LNCAP (cell line): ENCODE measurements at regions not wholly inside any gene's neighbourhood (a gene's known extent, or its start where the extent isn't known, plus 50 kb on each side); places are given as distances from the start of the nearest gene placed in this dataset.

Source experiments
- TF ChIP-seq, protein P1 (sequence below): fragments of 450-650 bp; IDR thresholded peaks from 2 replicates; pipeline ENCODE4 v1.5.1; 2017; ENCODE audit warnings: mild to moderate bottlenecking

DNA sequence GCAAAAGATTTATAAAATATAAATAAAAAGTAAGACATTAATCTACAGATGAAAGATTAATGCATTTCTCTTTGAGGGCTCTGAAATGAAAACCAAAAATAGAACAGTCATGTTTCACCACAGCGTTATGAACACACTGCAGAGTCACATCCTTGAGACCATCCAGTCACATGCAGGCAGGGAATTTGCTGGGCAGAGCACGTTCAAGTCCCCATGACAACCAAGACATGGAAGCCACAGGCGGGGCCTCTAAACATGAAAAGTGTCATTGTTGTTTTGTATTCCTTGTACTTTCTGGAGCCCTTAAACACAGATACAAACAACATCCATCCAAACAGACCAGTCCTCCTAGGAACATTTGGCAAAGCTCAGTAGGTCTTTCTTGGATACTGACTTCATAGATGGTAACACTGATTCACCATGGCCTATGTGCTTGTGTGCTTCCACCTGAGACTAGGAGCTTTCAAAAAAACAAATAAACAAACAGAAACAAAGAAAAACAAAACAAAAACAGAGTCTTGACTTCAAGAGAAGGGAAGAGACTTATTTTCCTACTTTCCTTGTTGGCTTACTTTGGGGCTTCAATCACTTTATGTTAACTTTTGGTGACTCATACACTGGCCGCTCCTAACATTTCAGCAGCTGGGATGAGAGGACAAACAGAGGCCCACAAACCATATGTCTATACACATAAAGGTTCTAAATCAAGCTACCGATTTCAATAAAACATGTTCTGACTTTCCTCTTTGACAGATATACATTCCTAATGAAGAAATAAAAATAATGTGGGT is 99.5 kb upstream of the CCDC85A start:
- TF ChIP-seq, protein P1, sequence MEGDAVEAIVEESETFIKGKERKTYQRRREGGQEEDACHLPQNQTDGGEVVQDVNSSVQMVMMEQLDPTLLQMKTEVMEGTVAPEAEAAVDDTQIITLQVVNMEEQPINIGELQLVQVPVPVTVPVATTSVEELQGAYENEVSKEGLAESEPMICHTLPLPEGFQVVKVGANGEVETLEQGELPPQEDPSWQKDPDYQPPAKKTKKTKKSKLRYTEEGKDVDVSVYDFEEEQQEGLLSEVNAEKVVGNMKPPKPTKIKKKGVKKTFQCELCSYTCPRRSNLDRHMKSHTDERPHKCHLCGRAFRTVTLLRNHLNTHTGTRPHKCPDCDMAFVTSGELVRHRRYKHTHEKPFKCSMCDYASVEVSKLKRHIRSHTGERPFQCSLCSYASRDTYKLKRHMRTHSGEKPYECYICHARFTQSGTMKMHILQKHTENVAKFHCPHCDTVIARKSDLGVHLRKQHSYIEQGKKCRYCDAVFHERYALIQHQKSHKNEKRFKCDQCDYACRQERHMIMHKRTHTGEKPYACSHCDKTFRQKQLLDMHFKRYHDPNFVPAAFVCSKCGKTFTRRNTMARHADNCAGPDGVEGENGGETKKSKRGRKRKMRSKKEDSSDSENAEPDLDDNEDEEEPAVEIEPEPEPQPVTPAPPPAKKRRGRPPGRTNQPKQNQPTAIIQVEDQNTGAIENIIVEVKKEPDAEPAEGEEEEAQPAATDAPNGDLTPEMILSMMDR: no peak

- TF ChIP-seq, protein P1: no peak
These were observed 97.5 kb upstream of the CCDC85A start for GRCh38 chr2:56086336-56086735.

DNA sequence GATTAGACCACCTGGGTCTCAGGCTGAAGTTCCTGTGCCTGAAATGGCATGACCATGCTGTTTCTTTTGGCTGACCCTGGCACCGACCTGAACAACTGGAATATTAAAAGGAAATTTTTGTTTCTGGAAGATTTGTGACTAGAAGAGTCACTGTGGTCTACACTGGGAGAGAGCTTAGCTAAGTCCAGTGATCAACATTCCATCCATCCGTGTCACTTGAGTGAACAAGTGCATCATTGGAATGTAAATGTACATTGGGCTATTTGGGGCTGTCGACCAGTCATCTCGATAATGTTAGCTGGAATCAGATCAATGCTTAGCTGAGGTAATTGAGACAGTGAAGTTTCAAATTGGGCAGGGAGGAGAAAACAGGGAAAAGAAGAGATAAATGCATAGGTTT is 95.4 kb upstream of the CCDC85A start:
- TF ChIP-seq, protein P1: no peak

DNA sequence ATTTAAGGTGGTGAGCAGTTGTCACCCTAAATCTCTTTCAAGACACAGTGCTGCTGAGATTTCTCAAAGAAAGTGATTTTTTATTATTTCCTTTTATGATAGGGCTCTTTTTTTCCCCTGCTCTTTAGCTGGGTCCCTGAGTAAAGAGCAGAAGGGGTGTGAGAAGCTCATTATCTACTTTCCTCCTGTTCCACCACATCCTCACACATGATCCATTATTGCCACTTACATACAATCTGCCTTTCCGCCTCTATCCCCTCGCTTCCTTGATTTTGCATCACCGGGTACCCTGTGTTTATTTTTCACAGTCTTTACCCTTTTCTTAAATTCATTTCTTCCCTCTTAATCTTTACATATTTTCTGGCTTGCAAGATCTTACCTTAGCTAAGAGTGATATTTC is 93.9 kb upstream of the CCDC85A start:
- TF ChIP-seq, protein P1: no peak

DNA sequence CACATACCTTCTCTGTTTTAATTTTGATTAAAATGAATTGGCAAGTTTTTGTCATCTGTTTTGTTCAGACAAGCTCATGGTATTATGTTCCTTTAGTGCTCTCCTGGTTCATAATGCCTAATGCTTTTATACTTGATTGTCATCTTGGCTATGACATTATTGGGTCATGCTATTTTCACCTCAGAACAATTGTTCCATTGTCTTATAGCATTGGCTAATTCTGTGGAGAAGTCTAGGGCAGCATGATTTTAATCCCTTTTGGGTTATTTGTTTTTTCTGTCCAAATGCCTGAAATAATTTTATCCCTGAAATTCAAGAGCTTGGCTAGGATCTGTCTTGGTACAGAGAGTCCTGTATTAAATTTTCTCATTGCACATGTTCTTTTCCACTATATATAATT is 83.8 kb upstream of the CCDC85A start:
- TF ChIP-seq, protein P1: no peak

DNA sequence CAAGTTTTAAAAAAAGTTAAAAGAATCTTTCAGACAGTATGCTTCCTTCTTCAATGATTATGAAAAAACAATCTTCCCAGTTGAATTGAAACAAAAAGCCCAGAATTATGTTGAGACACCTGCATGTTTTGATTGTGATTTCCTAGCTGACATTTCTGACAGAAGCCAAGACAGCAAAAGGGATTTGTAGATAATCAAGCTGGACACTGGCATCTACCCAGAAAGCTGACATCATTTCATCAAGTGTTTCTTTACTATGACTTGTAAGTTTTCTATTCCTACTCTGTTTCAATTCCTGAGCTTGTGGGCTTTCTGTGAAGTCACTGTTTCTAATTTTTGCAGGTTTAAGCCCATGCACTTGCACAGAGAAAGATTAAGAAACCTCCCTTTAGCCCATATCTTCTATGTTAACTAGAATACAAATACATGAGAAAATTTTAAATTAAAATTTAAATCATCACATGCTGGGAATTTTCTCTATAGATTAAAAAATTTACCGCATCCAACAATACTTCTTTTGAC is 82.9 kb upstream of the CCDC85A start:
- TF ChIP-seq, protein P1: no peak

GRCh38 chr2:56102098-56102497 is 81.7 kb upstream of the CCDC85A start:
- TF ChIP-seq, protein P1: no peak
